SK-N-SH (cell line): ENCODE measurements at regions not wholly inside any gene's neighbourhood (a gene's known extent, or its start where the extent isn't known, plus 50 kb on each side); places are given as distances from the start of the nearest gene placed in this dataset.
"Not testable (repeated sequence)": the region's sequence is repeated elsewhere in the genome, so short reads cannot be mapped to it uniquely, and the experiment has no call there.

Source experiments
- CTCF ChIA-PET: fragments of 300-600, 350-600 bp; formaldehyde crosslinking; extraction: SDS; loops from one replicate; lab custom pipeline; 2021; lab: Yijun Ruan, JAX
- POLR2A ChIA-PET: fragments of 350-600 bp; sonication (Branson Sonifier 250); formaldehyde crosslinking; extraction: SDS; loops from one replicate; lab custom pipeline; 2020; ENCODE audit warnings: antibody characterized with exemption, inconsistent platforms; lab: Yijun Ruan, JAX
- DNase-seq: peaks from one replicate; pipeline ENCODE4 v3.0.0; 2012
- H2AFZ ChIP-seq: fragments of 200-600 bp; sonication (generic); 2 replicates; pipeline ENCODE4 v1.8.1; 2016; ENCODE audit warnings: antibody characterized with exemption, mild to moderate bottlenecking, low read depth
- H3F3A ChIP-seq: fragments of 200-600 bp; sonication (generic); replicated peaks from 2 replicates; pipeline ENCODE3; 2016; ENCODE audit warnings: antibody characterized with exemption, mild to moderate bottlenecking; ENCODE audit not compliant: insufficient read depth
- H3K27ac ChIP-seq, 2 experiments: fragments of 200-500 bp in 1 of 2; fragments of 200-600 bp in 1 of 2; sonication (Bioruptor generic) in 1 of 2; sonication (generic), shearing (Covaris generic) in 1 of 2; 2 replicates each; pipeline versions ENCODE4 v1.5.1 to v1.6.1; 2014 to 2016; ENCODE audit warnings: low read depth in 2 of 2, inconsistent platforms in 1 of 2, low read length in 1 of 2, mild to moderate bottlenecking in 1 of 2, mixed read lengths in 1 of 2
- H3K27me3 ChIP-seq: fragments of 200-600 bp; sonication (generic), shearing (Covaris generic); 2 replicates; pipeline ENCODE4 v1.6.1; 2016; ENCODE audit warnings: mixed run types; ENCODE audit not compliant: insufficient read depth
- H3K36me3 ChIP-seq, 2 experiments: fragments of 200-500 bp in 1 of 2; fragments of 200-600 bp in 1 of 2; sonication (Bioruptor generic) in 1 of 2; sonication (generic) in 1 of 2; replicated peaks in 1 of 2; 2 replicates each; pipeline versions ENCODE3 to v1.5.1; 2014 to 2016; ENCODE audit warnings: low read length in 1 of 2, mild to moderate bottlenecking in 1 of 2; ENCODE audit not compliant: insufficient read depth in 2 of 2, control insufficient read depth in 1 of 2
- H3K4me1 ChIP-seq, 2 experiments: fragments of 200-500 bp in 1 of 2; fragments of 200-600 bp in 1 of 2; sonication (Bioruptor generic) in 1 of 2; sonication (generic), shearing (Covaris generic) in 1 of 2; 2 replicates each; pipeline versions ENCODE4 v1.5.1 to v1.6.1; 2014 to 2016; ENCODE audit warnings: low read depth in 1 of 2, low read length in 1 of 2, mixed run types in 1 of 2; ENCODE audit not compliant: insufficient read depth in 2 of 2, control insufficient read depth in 1 of 2
- H3K4me2 ChIP-seq: fragments of 200-600 bp; sonication (generic), shearing (Covaris generic); 2 replicates; pipeline ENCODE4 v1.6.1; 2017; ENCODE audit warnings: mixed run types
- H3K4me3 ChIP-seq, 2 experiments: fragments of 200-500 bp in 1 of 2; fragments of 200-600 bp in 1 of 2; sonication (Bioruptor generic) in 1 of 2; sonication (generic), shearing (Covaris generic) in 1 of 2; 2 replicates each; pipeline versions ENCODE4 v1.5.1 to v1.8.1; 2014 to 2016; ENCODE audit warnings: low read depth in 2 of 2, inconsistent platforms in 1 of 2, low read length in 1 of 2, mild to moderate bottlenecking in 1 of 2, mixed read lengths in 1 of 2, moderate library complexity in 1 of 2
- H3K79me2 ChIP-seq: fragments of 200-600 bp; sonication (generic); 2 replicates; pipeline ENCODE4 v1.8.1; 2017; ENCODE audit warnings: mild to moderate bottlenecking; ENCODE audit not compliant: insufficient read depth
- H3K9ac ChIP-seq: fragments of 200-600 bp; sonication (generic); 2 replicates; pipeline ENCODE4 v1.6.1; 2017; ENCODE audit warnings: mixed run types
- H3K9me2 ChIP-seq: fragments of 200-600 bp; sonication (generic); 2 replicates; pipeline ENCODE4 v1.6.1; 2017; ENCODE audit warnings: mixed run types
- H3K9me3 ChIP-seq: fragments of 200-600 bp; sonication (generic); 2 replicates; pipeline ENCODE4 v1.6.1; 2017; ENCODE audit warnings: mixed run types, mild to moderate bottlenecking, moderate library complexity
- H4K20me1 ChIP-seq: fragments of 200-600 bp; sonication (generic); 2 replicates; pipeline ENCODE4 v1.6.1; 2017; ENCODE audit warnings: mild to moderate bottlenecking, mixed run types; ENCODE audit not compliant: insufficient read depth
- EZH2phosphoT487 ChIP-seq: fragments of 200-600 bp; sonication (generic); IDR thresholded peaks from 2 replicates; pipeline ENCODE4 v1.6.1; 2017; ENCODE audit warnings: low read depth, mixed run types, mild to moderate bottlenecking, antibody characterized with exemption, moderate library complexity, borderline replicate concordance
- FOXM1 ChIP-seq: IDR thresholded peaks from 2 replicates; pipeline ENCODE4 v1.4.0; 2012; ENCODE audit warnings: low read depth, mild to moderate bottlenecking
- NRF1 ChIP-seq: IDR thresholded peaks from 2 replicates; pipeline ENCODE4 v1.6.1; 2012; ENCODE audit warnings: low read depth, mild to moderate bottlenecking, low read length
- RAD21 ChIP-seq: IDR thresholded peaks from 2 replicates; pipeline ENCODE4 v1.6.1; 2012; ENCODE audit warnings: mild to moderate bottlenecking, low read length
- TCF12 ChIP-seq: IDR thresholded peaks from 2 replicates; pipeline ENCODE4 v1.4.0; 2012
- YY1 ChIP-seq: IDR thresholded peaks from 2 replicates; pipeline ENCODE4 v1.4.0; 2012; ENCODE audit warnings: low read depth, mild to moderate bottlenecking
- WGBS: methylation state at CpG from one replicate; pipeline ENCODE4 v1.1.6; 2017; ENCODE audit warnings: low lambda C conversion rate; 5-methylcytosine and 5-hydroxymethylcytosine counted together
- TF ChIP-seq, protein P1 (sequence below): fragments of 150-350 bp; IDR thresholded peaks from 2 replicates; pipeline ENCODE4 v1.6.1; 2017; ENCODE audit warnings: antibody characterized with exemption, low read length, low read depth, borderline replicate concordance
- TF ChIP-seq, protein P2 (sequence below): IDR thresholded peaks from 2 replicates; pipeline ENCODE4 v1.4.0; 2012; ENCODE audit warnings: low read depth, borderline replicate concordance
- TF ChIP-seq, protein P3 (sequence below): IDR thresholded peaks from 2 replicates; pipeline ENCODE4 v1.6.1; 2012; ENCODE audit warnings: mild to moderate bottlenecking, low read depth, low read length, moderate library complexity

DNA sequence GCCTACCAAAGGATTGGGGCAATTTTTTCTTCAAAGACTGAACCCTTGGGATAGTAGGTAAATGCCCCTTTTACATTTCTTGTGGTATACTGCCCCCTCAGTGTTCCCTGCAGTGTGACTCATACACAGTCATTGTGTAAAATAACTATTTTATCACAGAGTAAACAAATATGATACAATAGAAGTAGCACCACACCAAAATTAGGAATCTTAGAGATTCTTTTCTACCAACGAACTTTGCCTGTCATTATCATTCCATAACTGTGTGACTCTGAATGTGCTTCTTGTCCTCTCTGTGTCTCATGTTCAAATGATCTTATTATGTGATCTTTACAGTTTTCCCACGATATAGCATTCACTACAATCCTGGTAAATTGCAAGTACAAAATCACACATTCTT, 517.0 kb downstream of the ZIC3 start:
- Histone ChIP-seq H4K20me1 (no peaks in the 10 kb centered on the region), H3K27ac (no peak overlapping the region), H3K4me3 (no peak overlapping the region), H3K79me2 (no peaks in the 10 kb centered on the region), H3K9me2 (no peaks in the 10 kb centered on the region), H3K27me3 (no peaks in the 10 kb centered on the region), H3K9ac (no peak overlapping the region), H3K9me3 (no peaks in the 10 kb centered on the region), H3F3A (no peaks in the 10 kb centered on the region), H2AFZ (no peak overlapping the region), H3K4me1 (no peaks in the 10 kb centered on the region), H3K36me3 (no peaks in the 10 kb centered on the region), H3K4me2 (no peak overlapping the region)
- TF ChIP-seq NRF1 (no peak), FOXM1 (no peak)
- 0% methylated on average over 2 of the region's 2 CpGs for WGBS
- ChIA-PET POLR2A (no interaction called here), CTCF (interaction anchor here (0.5 kb wide), 1 partner anchor 12 kb away, joined by 4 read pairs; no protein-coding TSS in a partner anchor)
- DNase-seq, result no peak

DNA sequence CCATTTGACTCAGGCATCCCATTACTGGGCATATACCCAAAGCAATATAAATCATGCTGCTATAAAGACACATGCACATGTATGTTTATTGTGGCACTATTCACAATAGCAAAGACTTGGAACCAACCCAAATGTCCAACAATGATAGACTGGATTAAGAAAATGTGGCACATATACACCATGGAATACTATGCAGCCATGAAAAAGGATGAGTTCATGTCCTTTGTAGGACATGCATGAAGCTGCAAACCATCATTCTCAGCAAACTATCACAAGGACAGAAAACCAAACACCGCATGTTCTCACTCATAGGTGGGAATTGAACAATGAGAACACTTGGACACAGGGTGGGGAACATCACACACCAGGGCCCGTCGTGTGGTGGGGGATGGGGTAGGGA, 545.0 kb downstream of the ZIC3 start:
- CTCF ChIA-PET, result not testable (repeated sequence)
- 7% methylated on average over 3 of the region's 3 CpGs for WGBS

DNA sequence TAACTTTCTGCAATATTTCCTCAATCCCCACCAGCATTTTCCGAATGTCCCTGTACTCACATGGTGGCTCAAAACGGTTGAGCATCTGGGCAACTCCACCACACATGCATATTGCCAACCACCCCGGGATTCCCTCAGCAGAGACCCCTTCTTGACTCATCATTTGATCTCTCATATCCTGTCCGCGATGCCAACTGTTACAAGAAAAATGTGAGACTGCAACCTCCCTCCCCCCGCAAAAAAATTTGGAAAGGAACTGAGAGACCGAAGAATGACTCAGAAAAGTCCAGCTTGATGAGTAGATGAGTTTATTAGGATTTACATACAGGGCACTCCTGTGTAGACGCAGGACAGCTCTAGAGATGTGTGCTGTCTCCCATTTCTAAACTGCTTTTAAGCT, 561.4 kb downstream of the ZIC3 start:
- Histone ChIP-seq H3K27me3 (no peaks in the 10 kb centered on the region), H3K9me2 (no peaks in the 10 kb centered on the region), H3K9ac (no peak overlapping the region), H3K9me3 (no peaks in the 10 kb centered on the region), H3K27ac (no peak overlapping the region), H2AFZ (no peak overlapping the region), H3F3A (no peaks in the 10 kb centered on the region), H3K4me1 (no peaks in the 10 kb centered on the region), H4K20me1 (0 out of 2 replicates have a peak, but pooled peaks cover 3% of the 10 kb centered on the region), H3K4me2 (no peak overlapping the region), H3K79me2 (no peaks in the 10 kb centered on the region), H3K36me3 (no peaks in the 10 kb centered on the region), H3K4me3 (no peak overlapping the region)
- TF ChIP-seq, protein P1, sequence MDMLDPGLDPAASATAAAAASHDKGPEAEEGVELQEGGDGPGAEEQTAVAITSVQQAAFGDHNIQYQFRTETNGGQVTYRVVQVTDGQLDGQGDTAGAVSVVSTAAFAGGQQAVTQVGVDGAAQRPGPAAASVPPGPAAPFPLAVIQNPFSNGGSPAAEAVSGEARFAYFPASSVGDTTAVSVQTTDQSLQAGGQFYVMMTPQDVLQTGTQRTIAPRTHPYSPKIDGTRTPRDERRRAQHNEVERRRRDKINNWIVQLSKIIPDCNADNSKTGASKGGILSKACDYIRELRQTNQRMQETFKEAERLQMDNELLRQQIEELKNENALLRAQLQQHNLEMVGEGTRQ, result no peak
- TF ChIP-seq, protein P2, sequence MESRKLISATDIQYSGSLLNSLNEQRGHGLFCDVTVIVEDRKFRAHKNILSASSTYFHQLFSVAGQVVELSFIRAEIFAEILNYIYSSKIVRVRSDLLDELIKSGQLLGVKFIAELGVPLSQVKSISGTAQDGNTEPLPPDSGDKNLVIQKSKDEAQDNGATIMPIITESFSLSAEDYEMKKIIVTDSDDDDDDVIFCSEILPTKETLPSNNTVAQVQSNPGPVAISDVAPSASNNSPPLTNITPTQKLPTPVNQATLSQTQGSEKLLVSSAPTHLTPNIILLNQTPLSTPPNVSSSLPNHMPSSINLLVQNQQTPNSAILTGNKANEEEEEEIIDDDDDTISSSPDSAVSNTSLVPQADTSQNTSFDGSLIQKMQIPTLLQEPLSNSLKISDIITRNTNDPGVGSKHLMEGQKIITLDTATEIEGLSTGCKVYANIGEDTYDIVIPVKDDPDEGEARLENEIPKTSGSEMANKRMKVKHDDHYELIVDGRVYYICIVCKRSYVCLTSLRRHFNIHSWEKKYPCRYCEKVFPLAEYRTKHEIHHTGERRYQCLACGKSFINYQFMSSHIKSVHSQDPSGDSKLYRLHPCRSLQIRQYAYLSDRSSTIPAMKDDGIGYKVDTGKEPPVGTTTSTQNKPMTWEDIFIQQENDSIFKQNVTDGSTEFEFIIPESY, result no peak
- TF ChIP-seq TCF12 (no peak), YY1 (no peak), EZH2phosphoT487 (no peak), RAD21 (no peak), FOXM1 (no peak)
- TF ChIP-seq, protein P3, sequence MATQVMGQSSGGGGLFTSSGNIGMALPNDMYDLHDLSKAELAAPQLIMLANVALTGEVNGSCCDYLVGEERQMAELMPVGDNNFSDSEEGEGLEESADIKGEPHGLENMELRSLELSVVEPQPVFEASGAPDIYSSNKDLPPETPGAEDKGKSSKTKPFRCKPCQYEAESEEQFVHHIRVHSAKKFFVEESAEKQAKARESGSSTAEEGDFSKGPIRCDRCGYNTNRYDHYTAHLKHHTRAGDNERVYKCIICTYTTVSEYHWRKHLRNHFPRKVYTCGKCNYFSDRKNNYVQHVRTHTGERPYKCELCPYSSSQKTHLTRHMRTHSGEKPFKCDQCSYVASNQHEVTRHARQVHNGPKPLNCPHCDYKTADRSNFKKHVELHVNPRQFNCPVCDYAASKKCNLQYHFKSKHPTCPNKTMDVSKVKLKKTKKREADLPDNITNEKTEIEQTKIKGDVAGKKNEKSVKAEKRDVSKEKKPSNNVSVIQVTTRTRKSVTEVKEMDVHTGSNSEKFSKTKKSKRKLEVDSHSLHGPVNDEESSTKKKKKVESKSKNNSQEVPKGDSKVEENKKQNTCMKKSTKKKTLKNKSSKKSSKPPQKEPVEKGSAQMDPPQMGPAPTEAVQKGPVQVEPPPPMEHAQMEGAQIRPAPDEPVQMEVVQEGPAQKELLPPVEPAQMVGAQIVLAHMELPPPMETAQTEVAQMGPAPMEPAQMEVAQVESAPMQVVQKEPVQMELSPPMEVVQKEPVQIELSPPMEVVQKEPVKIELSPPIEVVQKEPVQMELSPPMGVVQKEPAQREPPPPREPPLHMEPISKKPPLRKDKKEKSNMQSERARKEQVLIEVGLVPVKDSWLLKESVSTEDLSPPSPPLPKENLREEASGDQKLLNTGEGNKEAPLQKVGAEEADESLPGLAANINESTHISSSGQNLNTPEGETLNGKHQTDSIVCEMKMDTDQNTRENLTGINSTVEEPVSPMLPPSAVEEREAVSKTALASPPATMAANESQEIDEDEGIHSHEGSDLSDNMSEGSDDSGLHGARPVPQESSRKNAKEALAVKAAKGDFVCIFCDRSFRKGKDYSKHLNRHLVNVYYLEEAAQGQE, result no peak
- DNase-seq, result no peak
- WGBS, result 4% methylated on average over 8 of the region's 8 CpGs
- ChIA-PET POLR2A (no interaction called here), CTCF (interaction anchor here (0.9 to 3.2 kb wide), 6 partner anchors 11 to 620 kb away, joined by 3 to 24 read pairs (median 4); no protein-coding TSS in a partner anchor)

More for the DNA sequence above, 545.0 kb downstream of the ZIC3 start:
- H3K9me2 ChIP-seq, POLR2A ChIA-PET, DNase-seq, H3K27me3 ChIP-seq, H3K4me1 ChIP-seq, H4K20me1 ChIP-seq, H3K9ac ChIP-seq, H3K4me2 ChIP-seq, H2AFZ ChIP-seq, H3F3A ChIP-seq, H3K79me2 ChIP-seq, H3K4me3 ChIP-seq, H3K9me3 ChIP-seq, H3K36me3 ChIP-seq, H3K27ac ChIP-seq: not testable (repeated sequence)
